Neural cell (in vitro differentiated cells): ENCODE measurements at regions not wholly inside any gene's neighbourhood (a gene's known extent, or its start where the extent isn't known, plus 50 kb on each side); places are given as distances from the start of the nearest gene placed in this dataset.

Source experiments
- CTCF ChIP-seq: fragments of 450-650 bp; IDR thresholded peaks from 2 replicates; pipeline ENCODE4 v1.5.1; 2014; ENCODE audit warnings: antibody characterized with exemption, mild to moderate bottlenecking, moderate library complexity; ENCODE audit not compliant: poor library complexity, severe bottlenecking
- EP300 ChIP-seq: fragments of 450-650 bp; conservative IDR thresholded peaks from 2 replicates; pipeline ENCODE4 v1.6.1; 2014; ENCODE audit warnings: antibody characterized with exemption, mild to moderate bottlenecking, moderate library complexity; ENCODE audit not compliant: poor library complexity, severe bottlenecking
- EZH2 ChIP-seq: fragments of 200-600, 300-800 bp; shearing (Covaris generic), sonication (generic); IDR thresholded peaks from 2 replicates; pipeline ENCODE4 v1.6.1; 2014; ENCODE audit warnings: antibody characterized with exemption, low read length, borderline replicate concordance, mild to moderate bottlenecking; ENCODE audit not compliant: insufficient read depth, poor library complexity, severe bottlenecking
- MXI1 ChIP-seq: fragments of 450-650 bp; conservative IDR thresholded peaks from 2 replicates; pipeline ENCODE4 v1.6.1; 2014; ENCODE audit warnings: antibody characterized with exemption, mild to moderate bottlenecking; ENCODE audit not compliant: poor library complexity, severe bottlenecking
- POLR2AphosphoS5 ChIP-seq: IDR thresholded peaks from 2 replicates; pipeline ENCODE4 v1.6.1; 2012
- SMC3 ChIP-seq: fragments of 450-650 bp; conservative IDR thresholded peaks from 2 replicates; pipeline ENCODE4 v1.6.1; 2014; ENCODE audit warnings: antibody characterized with exemption, mild to moderate bottlenecking, moderate library complexity; ENCODE audit not compliant: poor library complexity
- TAF1 ChIP-seq: IDR thresholded peaks from 2 replicates; pipeline ENCODE4 v1.6.1; 2012; ENCODE audit warnings: low read depth
- TF ChIP-seq, protein P1 (sequence below): IDR thresholded peaks from 2 replicates; pipeline ENCODE4 v1.6.1; 2012; ENCODE audit warnings: borderline replicate concordance

GRCh38 chrY:18891994-18892393 lies 118.5 kb upstream of the HSFY2 start:
- TF ChIP-seq CTCF (no peak), EZH2 (no peak), EP300 (no peak), TAF1 (no peak), MXI1 (no peak), POLR2AphosphoS5 (no peak), SMC3 (no peak)
- TF ChIP-seq, protein P1, sequence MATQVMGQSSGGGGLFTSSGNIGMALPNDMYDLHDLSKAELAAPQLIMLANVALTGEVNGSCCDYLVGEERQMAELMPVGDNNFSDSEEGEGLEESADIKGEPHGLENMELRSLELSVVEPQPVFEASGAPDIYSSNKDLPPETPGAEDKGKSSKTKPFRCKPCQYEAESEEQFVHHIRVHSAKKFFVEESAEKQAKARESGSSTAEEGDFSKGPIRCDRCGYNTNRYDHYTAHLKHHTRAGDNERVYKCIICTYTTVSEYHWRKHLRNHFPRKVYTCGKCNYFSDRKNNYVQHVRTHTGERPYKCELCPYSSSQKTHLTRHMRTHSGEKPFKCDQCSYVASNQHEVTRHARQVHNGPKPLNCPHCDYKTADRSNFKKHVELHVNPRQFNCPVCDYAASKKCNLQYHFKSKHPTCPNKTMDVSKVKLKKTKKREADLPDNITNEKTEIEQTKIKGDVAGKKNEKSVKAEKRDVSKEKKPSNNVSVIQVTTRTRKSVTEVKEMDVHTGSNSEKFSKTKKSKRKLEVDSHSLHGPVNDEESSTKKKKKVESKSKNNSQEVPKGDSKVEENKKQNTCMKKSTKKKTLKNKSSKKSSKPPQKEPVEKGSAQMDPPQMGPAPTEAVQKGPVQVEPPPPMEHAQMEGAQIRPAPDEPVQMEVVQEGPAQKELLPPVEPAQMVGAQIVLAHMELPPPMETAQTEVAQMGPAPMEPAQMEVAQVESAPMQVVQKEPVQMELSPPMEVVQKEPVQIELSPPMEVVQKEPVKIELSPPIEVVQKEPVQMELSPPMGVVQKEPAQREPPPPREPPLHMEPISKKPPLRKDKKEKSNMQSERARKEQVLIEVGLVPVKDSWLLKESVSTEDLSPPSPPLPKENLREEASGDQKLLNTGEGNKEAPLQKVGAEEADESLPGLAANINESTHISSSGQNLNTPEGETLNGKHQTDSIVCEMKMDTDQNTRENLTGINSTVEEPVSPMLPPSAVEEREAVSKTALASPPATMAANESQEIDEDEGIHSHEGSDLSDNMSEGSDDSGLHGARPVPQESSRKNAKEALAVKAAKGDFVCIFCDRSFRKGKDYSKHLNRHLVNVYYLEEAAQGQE, result no peak
